IMR-90 (cell line): ENCODE measurements at regions not wholly inside any gene's neighbourhood (a gene's known extent, or its start where the extent isn't known, plus 50 kb on each side); places are given as distances from the start of the nearest gene placed in this dataset.

Experiments
- ATAC-seq: fragments of 200-7000 bp; cut with Tn5 transposase; 2 replicates; pipeline ENCODE4 v1.9.1; 2020; ENCODE audit warnings: low read depth, mild to moderate bottlenecking, moderate library complexity
- BruUV-seq: library from RNA; stranded (reverse); fragments of 400-500 nt; replicated peaks from 2 replicates; lab custom pipeline; 2021; lab: Mats Ljungman, UMichigan
- CTCF ChIA-PET: fragments of 300-600 bp; formaldehyde crosslinking; extraction: SDS; loops from one replicate; lab custom pipeline; 2021; ENCODE audit warnings: antibody characterized with exemption; lab: Yijun Ruan, JAX
- POLR2A ChIA-PET: fragments of 300-600 bp; sonication (Branson Sonifier 250); formaldehyde crosslinking; loops from one replicate; lab custom pipeline; 2022; ENCODE audit warnings: antibody characterized with exemption; ENCODE audit not compliant: unreplicated experiment; lab: Charles Lee
- DNase-seq: peaks from one replicate; pipeline ENCODE4 v3.0.0; 2013
- H2AFZ ChIP-seq: replicated peaks from 2 replicates; pipeline ENCODE3; 2013; ENCODE audit warnings: low read length, mild to moderate bottlenecking; ENCODE audit not compliant: poor library complexity
- H2AK5ac ChIP-seq: 2 replicates; pipeline ENCODE4 v1.6.1; 2013; ENCODE audit warnings: low read depth, low read length, inconsistent platforms
- H2AK9ac ChIP-seq: replicated peaks from 2 replicates; pipeline ENCODE3; 2013; ENCODE audit warnings: mild to moderate bottlenecking, low read depth, low read length, moderate library complexity; ENCODE audit not compliant: poor library complexity
- H2BK120ac ChIP-seq: 2 replicates; pipeline ENCODE4 v1.6.1; 2013; ENCODE audit warnings: low read depth, low read length, inconsistent platforms
- H2BK15ac ChIP-seq: 3 replicates; pipeline ENCODE4 v1.6.1; 2013; ENCODE audit warnings: low read depth, low read length, inconsistent platforms
- H2BK20ac ChIP-seq: 2 replicates; pipeline ENCODE4 v1.6.1; 2013; ENCODE audit warnings: low read depth, mild to moderate bottlenecking, inconsistent platforms, low read length, moderate library complexity
- H2BK5ac ChIP-seq: 2 replicates; pipeline ENCODE4 v1.6.1; 2013; ENCODE audit warnings: mild to moderate bottlenecking, low read depth, low read length, inconsistent platforms; ENCODE audit not compliant: poor library complexity, severe bottlenecking
- H3K14ac ChIP-seq: replicated peaks from 2 replicates; pipeline ENCODE4 v1.6.1; 2013; ENCODE audit warnings: low read depth, low read length, inconsistent platforms
- H3K18ac ChIP-seq: 2 replicates; pipeline ENCODE4 v1.6.1; 2013; ENCODE audit warnings: low read depth, low read length, control low read depth
- H3K23ac ChIP-seq: 2 replicates; pipeline ENCODE4 v1.6.1; 2013; ENCODE audit warnings: low read depth, low read length, inconsistent platforms
- H3K27ac ChIP-seq: 2 replicates; pipeline ENCODE4 v1.5.1; 2013; ENCODE audit warnings: mild to moderate bottlenecking, control low read depth, low read length; ENCODE audit not compliant: insufficient read depth
- H3K27me3 ChIP-seq: 2 replicates; pipeline ENCODE4 v1.6.1; 2013; ENCODE audit warnings: low read length; ENCODE audit not compliant: control insufficient read depth, insufficient read depth
- H3K36me3 ChIP-seq: 2 replicates; pipeline ENCODE4 v1.6.1; 2013; ENCODE audit warnings: low read length, mixed read lengths; ENCODE audit not compliant: control insufficient read depth, insufficient read depth
- H3K4ac ChIP-seq: 2 replicates; pipeline ENCODE4 v1.6.1; 2013; ENCODE audit warnings: low read depth, low read length, inconsistent platforms
- H3K4me1 ChIP-seq: 2 replicates; pipeline ENCODE4 v1.6.1; 2013; ENCODE audit warnings: low read length, mixed read lengths; ENCODE audit not compliant: control insufficient read depth, insufficient read depth
- H3K4me2 ChIP-seq: 2 replicates; pipeline ENCODE4 v1.6.1; 2013; ENCODE audit warnings: low read depth, mild to moderate bottlenecking, control low read depth, low read length, moderate library complexity
- H3K4me3 ChIP-seq: 2 replicates; pipeline ENCODE4 v1.5.1; 2013; ENCODE audit warnings: low read depth, mild to moderate bottlenecking, control low read depth, low read length, moderate library complexity; ENCODE audit not compliant: insufficient read depth
- H3K56ac ChIP-seq: 2 replicates; pipeline ENCODE4 v1.6.1; 2013; ENCODE audit warnings: low read length, inconsistent platforms; ENCODE audit not compliant: insufficient read depth; ENCODE audit errors: extremely low read depth
- H3K79me1 ChIP-seq, 2 experiments: 2 replicates each; pipeline ENCODE4 v1.6.1; 2013; ENCODE audit warnings: low read length in 2 of 2, inconsistent platforms in 1 of 2, low read depth in 1 of 2
- H3K9ac ChIP-seq: 2 replicates; pipeline ENCODE4 v1.6.1; 2013; ENCODE audit warnings: low read depth, low read length, control low read depth
- H3K9me1 ChIP-seq: 2 replicates; pipeline ENCODE4 v1.6.1; 2013; ENCODE audit warnings: low read length, inconsistent platforms; ENCODE audit not compliant: insufficient read depth
- H3K9me3 ChIP-seq: 2 replicates; pipeline ENCODE4 v1.6.1; 2013; ENCODE audit warnings: low read length; ENCODE audit not compliant: control insufficient read depth, insufficient read depth
- H4K20me1 ChIP-seq: 2 replicates; pipeline ENCODE4 v1.6.1; 2013; ENCODE audit warnings: low read length, inconsistent platforms; ENCODE audit not compliant: insufficient read depth
- H4K5ac ChIP-seq: 2 replicates; pipeline ENCODE4 v1.6.1; 2013; ENCODE audit warnings: mild to moderate bottlenecking, low read depth, low read length, control low read depth
- H4K8ac ChIP-seq, 2 experiments: 2 replicates each; pipeline ENCODE4 v1.6.1; 2013; ENCODE audit warnings: low read depth in 2 of 2, low read length in 2 of 2, control low read depth in 1 of 2, inconsistent platforms in 1 of 2
- H4K91ac ChIP-seq: 2 replicates; pipeline ENCODE4 v1.6.1; 2013; ENCODE audit warnings: low read depth, low read length, inconsistent platforms; ENCODE audit not compliant: insufficient read depth
- BHLHE40 ChIP-seq: fragments of 150-350 bp; IDR thresholded peaks from 2 replicates; pipeline ENCODE4 v1.6.1; 2016; ENCODE audit warnings: mild to moderate bottlenecking, low read depth, low read length
- CEBPB ChIP-seq: IDR thresholded peaks from 2 replicates; pipeline ENCODE4 v1.6.1; 2012; ENCODE audit warnings: low read depth, low read length, improper control_type of control experiment
- CTCF ChIP-seq: conservative IDR thresholded peaks from 2 replicates; pipeline ENCODE4 v1.5.1; 2012; ENCODE audit warnings: mild to moderate bottlenecking, low read depth, low read length, improper control_type of control experiment
- ELK1 ChIP-seq: fragments of 150-350 bp; IDR thresholded peaks from 2 replicates; pipeline ENCODE4 v1.6.1; 2016; ENCODE audit warnings: low read depth, mild to moderate bottlenecking, low read length, moderate library complexity, borderline replicate concordance
- MXI1 ChIP-seq: IDR thresholded peaks from 2 replicates; pipeline ENCODE4 v1.6.1; 2012; ENCODE audit warnings: low read depth, mild to moderate bottlenecking, low read length, moderate library complexity, borderline replicate concordance
- POLR2A ChIP-seq: IDR thresholded peaks from 2 replicates; pipeline ENCODE4 v1.6.1; 2012; ENCODE audit warnings: mild to moderate bottlenecking, low read depth, low read length
- RCOR1 ChIP-seq: IDR thresholded peaks from 2 replicates; pipeline ENCODE4 v1.6.1; 2012; ENCODE audit warnings: mild to moderate bottlenecking, low read length, improper control_type of control experiment; ENCODE audit not compliant: insufficient replicate concordance
- USF2 ChIP-seq: fragments of 150-350 bp; IDR thresholded peaks from 2 replicates; pipeline ENCODE4 v1.6.1; 2017; ENCODE audit warnings: mild to moderate bottlenecking, antibody characterized with exemption, low read length, low read depth
- WGBS, 2 experiments: methylation state at CpG; one replicate each; pipeline versions ENCODE4 v1.1.5 to v1.1.7; 2013; ENCODE audit warnings: missing lambda C conversion rate in 2 of 2; ENCODE audit not compliant: insufficient read length in 1 of 2; ENCODE audit errors: extremely low coverage in 2 of 2; 5-methylcytosine and 5-hydroxymethylcytosine counted together
- dilution Hi-C: fragments of 300-500 bp; cut with HindIII; formaldehyde crosslinking; loops from one replicate; pipeline ENCODE4 v1.14.3; 2018; ENCODE audit warnings: low sequenced_read_pairs; ENCODE audit not compliant: unreplicated experiment
- in situ Hi-C: fragments of 300-500 bp; cut with MboI; formaldehyde crosslinking; loops from 3 replicates; pipeline ENCODE4 v1.14.3; 2019; ENCODE audit warnings: low sequenced_read_pairs, inconsistent platforms, mixed read lengths
- intact Hi-C: fragments of 100-400 bp; cut with micrococcal nuclease; formaldehyde crosslinking; loops from 2 replicates; pipeline ENCODE4 v1.10.0; 2022

GRCh38 chr7:149334930-149335329, 72.9 kb downstream of the ZNF783 start:
- H4K91ac ChIP-seq: no peak overlapping the region
- H4K20me1 ChIP-seq: no peaks in the 10 kb centered on the region
- H2AK9ac ChIP-seq: no peak overlapping the region
- no peak for DNase-seq
- CTCF ChIA-PET: no interaction called here
- H4K5ac ChIP-seq: no peak overlapping the region
- no peak overlapping the region for H3K9ac ChIP-seq
- no peak overlapping the region for H2BK120ac ChIP-seq
- no peak overlapping the region for H3K4me3 ChIP-seq
- no peaks in the 10 kb centered on the region for H3K36me3 ChIP-seq
- H2BK5ac ChIP-seq: no peak overlapping the region
- dilution Hi-C loops (no loop called here), in situ Hi-C loops (no loop called here), intact Hi-C loops (no loop called here)
- H3K18ac ChIP-seq: no peak overlapping the region
- POLR2A ChIA-PET: no interaction called here
- H3K27ac ChIP-seq: no peak overlapping the region
- H2BK20ac ChIP-seq: no peak overlapping the region
- H3K56ac ChIP-seq: no peak overlapping the region
- no peaks in the 10 kb centered on the region for H3K9me1 ChIP-seq
- no peaks in the 10 kb centered on the region for H3K4me1 ChIP-seq
- WGBS, 2 experiments: 20 to 66% methylated on average over 1 to 2 of the region's 3 CpGs
- no peak overlapping the region for H2BK15ac ChIP-seq
- no peak overlapping the region for H2AK5ac ChIP-seq
- peaks cover 2% of the 10 kb centered on the region; the same call in 1 of the 2 replicates for H3K27me3 ChIP-seq
- no peak for ATAC-seq
- H4K8ac ChIP-seq: no peak overlapping the region
- no TSS peak for BruUV-seq
- no peak overlapping the region for H3K23ac ChIP-seq
- no peaks in the 10 kb centered on the region for H3K79me1 ChIP-seq
- TF ChIP-seq ELK1: no peak
- TF ChIP-seq POLR2A: no peak
- TF ChIP-seq RCOR1: no peak
- no peak for TF ChIP-seq BHLHE40
- no peak for TF ChIP-seq CEBPB
- TF ChIP-seq CTCF: no peak
- TF ChIP-seq MXI1: no peak
- no peak for TF ChIP-seq USF2
- H3K9me3 ChIP-seq: no peaks in the 10 kb centered on the region
- H3K4me2 ChIP-seq: no peak overlapping the region
- no peak overlapping the region for H3K14ac ChIP-seq
- no peak overlapping the region for H3K4ac ChIP-seq
- no peak overlapping the region for H2AFZ ChIP-seq
